Activated CD4-positive, CD25-positive, alpha-beta regulatory T cell treated with anti-CD3 and anti-CD28 coated beads, Interleukin-2, amount 50 U/mL, for 16 hours (primary cell): ENCODE measurements at regions not wholly inside any gene's neighbourhood (a gene's known extent, or its start where the extent isn't known, plus 50 kb on each side); places are given as distances from the start of the nearest gene placed in this dataset.

Experiments
- DNase-seq: peaks from one replicate; pipeline ENCODE4 v3.0.0-alpha.2; 2020; ENCODE audit warnings: low read depth, low spot score

DNA sequence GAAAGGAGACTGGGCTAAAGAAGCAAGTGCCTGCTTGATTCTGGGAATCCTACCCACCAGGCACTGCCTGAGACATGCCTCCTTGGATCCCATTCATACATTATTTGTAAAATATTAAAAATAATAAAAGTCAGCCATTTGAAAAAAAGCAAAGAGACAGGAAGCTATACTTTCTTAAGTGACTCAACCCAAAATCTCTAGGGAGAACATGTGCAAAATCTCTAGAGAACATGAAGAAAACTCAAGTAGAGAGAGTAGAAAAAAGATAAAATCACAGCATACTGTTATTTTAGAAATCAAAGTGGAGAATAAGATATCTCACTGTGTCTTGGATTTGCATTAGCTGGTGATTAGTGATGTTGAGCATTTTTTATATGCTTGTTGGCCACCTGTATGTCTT, 197.2 kb upstream of the GGTLC1 start:
- no peak for DNase-seq

DNA sequence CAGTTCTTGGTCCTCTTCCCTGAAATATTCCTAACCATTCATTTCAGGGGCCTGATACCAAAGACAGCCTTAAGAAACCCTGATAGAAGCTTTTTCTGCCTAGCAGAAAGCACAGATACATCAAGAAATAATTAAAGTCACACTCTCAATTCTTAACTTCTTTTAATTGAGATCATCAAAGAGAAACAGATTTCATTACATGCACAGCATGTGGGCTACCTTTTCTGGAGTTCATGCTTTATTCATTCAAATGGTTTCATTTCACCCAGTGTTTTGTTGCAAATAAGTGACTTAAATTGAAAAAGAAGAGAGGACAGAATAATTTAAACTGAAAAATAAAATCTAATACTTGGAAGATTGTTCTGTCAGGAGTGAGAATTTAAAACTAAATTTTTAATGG, 192.6 kb upstream of the GGTLC1 start:
- DNase-seq, result no peak

DNA sequence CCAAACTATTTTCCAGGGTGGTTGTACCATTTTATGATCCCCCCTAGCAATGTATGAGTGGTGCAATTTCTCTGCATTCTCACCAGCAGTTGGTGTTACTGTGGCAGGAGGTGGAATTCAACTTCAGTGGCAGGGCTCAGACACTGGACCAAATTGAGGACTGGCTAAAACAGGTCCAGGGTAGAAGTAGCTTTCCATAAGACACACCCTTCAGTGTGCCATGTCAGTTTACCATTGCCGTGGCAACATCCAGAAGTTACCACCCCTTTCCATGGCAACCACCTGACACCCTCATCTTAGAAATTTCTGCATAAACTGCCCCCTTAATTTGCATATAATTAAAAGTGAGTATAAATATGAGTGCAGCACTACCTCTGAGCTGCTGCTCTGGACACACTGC, 180.7 kb upstream of the GGTLC1 start:
- DNase-seq, result no peak

DNA sequence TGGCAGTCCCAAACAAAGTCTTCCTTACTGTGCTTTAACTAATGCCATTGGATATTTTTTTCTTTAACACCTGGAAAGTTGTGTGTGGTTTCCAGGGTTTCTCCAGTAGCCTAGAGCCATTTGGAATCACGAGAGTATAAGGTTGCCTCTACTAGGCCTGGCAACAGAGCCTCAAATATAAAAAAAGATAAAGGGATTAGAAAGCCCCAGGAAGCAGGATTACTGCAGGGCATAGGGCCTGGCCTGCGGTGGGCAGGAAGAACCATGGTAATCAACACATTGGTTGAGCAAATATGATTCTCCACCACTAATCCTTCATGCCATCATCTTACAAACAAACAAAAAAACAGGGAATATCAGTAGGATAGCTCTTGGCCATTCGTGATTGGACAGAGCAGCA, 177.8 kb upstream of the GGTLC1 start:
- DNase-seq, result no peak

DNA sequence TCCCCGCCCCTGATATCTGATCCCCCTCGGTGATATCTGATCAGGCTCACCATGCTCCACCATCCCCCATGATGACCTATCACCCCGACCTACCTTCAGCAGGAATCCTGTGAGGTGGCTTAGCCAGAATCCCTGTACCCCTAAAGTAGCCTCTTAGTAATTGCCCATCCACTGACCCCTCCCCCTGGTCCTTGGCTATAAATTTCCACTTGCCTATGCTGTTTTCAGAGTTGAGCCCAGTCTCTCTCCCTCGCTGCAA, 177.5 kb upstream of the GGTLC1 start:
- no peak for DNase-seq

DNA sequence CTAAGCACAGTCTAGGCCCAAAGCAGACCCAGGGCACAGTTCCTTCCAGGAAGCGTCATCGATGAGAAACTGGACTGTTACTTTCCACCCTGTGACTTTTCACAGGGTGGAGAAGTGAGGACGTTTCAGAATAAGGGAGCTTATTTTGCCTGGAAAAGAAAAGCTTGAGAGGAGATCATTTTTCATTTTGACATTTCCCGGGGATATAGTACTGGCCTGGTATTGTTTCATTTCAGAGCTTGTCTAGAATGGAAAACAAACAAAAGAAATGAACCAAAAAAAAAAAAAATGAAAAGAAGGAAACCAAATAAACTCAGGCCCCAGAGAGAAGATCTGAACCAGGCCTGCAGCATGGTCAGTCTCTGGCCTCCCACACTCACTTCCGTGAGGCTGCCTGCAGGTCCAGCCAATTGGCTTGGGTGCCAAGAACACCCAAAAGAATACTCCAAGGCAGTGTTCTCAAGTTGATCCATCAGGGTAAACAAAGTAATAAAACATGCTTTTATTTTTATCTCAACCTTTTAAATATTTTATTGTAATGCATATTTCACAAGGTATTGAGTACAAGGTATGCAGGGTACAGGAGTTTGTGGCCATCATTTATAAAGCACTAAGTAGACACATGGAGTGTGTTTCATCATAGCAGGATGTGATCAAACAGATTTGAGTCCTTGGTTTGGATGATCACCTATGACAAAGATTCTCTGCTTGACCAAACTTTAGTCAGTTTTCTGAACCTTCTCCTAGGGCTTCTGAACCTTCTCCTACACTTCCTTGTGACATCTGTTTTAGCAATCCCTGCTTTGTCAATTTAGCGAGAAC, 176.9 kb upstream of the GGTLC1 start:
- DNase-seq, result no peak

DNA sequence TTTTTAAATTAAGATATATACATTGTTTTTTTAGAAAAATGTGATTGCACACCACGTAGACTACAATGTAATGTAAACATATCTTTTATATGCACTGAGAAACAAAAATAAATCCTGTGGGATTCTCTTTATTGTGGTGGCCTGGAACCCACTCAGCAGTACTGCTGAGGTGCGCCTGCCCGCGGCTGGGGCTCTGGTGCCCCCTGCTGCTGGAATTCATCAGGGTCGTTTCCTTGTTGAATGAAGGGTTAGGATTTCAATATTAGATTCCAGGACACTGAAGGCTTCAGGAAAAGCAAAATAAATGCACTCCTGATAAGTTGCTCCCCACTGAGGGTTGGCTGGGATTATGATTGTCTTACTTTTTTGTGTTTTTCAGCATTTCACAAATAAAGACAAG, 175.8 kb upstream of the GGTLC1 start:
- DNase-seq, result no peak

DNA sequence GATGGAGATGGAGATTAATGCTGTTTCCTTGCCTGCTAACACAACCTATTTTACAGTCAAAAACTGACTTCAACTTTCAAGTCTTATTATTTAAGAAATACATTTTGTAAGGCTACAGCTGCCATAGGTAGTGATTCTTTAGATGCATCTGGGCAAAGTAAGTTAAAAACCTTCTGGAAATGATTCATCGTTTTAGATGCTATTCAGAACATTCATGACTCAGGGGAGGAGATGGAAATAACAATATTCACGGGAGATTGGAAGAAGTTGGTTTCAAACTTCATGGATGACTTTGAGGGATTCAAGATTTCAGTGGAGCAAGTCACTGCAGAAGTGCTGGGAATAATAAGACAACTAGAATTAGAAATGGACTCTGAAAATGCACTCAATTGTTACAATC, 174.9 kb upstream of the GGTLC1 start:
- no peak for DNase-seq

DNA sequence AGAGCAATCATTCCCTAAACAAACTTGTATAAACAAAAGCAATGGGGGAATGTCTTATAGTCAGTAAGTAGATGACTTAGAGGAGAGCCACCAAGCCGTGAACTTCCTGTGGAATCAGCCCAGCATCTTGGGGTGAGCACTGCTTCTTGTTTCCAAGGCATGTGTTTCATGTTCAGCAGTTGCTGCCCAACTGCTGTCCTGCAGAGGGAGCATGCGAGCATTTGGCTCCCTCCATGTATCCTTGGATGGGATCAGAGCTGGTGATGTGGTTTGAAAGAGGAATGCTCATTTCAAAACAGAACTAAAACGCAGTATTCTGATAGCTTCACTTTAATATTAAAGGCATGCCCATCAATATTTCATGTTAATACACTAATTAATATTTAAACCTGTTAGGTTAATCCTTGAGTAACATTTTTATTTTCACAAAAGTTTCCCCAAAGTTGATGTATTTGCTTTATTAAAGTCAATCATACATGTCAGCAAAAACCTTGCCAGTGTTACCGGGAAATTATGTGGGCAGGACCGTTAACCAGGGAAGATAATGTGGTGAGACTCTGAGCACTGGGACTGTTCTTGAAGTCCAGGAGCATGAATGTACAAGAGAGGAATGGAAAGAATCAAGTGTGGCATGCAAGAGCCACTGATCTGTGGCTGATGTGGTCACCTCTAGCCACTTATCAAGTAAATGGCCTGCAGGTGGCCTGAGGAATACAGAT, 172.1 kb upstream of the GGTLC1 start:
- no peak for DNase-seq

DNA sequence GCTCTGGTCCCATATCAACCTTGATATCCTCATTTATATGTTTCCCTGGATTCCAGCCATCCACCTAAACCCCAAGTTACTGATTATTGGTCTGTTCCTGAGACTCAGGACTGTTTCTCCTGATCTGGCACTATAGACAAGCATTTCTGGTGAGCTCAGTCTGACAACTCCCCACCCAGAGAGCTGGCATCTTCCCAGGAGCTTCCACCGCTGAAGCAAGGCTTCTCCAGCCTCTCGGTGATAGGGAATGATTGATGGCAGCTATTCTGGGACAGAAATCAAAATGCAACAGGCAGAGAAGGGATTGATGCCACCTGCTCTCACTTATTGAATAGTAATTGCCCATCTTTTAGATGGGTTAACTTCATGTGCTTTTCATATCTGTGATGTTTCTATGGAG, 169.7 kb upstream of the GGTLC1 start:
- no peak for DNase-seq

DNA sequence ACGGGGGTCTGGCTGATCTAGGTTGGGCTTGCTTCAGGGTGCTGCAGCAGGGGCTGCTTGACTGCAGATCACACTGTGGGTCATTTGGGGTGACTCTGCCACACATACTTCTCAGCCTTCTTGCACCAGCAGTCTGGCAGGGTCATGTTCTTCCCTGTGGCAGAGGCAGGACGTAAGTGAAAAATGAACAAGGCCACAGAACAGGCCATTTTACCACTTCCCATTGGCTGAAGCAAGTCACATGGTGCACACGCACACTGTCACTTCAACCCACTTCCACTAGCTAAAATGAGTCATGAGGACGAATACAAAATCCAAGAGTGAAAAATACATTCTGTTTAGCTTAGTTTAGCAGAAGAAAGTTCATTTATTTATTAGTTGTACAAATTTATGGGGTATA, 168.6 kb upstream of the GGTLC1 start:
- no peak for DNase-seq

DNA sequence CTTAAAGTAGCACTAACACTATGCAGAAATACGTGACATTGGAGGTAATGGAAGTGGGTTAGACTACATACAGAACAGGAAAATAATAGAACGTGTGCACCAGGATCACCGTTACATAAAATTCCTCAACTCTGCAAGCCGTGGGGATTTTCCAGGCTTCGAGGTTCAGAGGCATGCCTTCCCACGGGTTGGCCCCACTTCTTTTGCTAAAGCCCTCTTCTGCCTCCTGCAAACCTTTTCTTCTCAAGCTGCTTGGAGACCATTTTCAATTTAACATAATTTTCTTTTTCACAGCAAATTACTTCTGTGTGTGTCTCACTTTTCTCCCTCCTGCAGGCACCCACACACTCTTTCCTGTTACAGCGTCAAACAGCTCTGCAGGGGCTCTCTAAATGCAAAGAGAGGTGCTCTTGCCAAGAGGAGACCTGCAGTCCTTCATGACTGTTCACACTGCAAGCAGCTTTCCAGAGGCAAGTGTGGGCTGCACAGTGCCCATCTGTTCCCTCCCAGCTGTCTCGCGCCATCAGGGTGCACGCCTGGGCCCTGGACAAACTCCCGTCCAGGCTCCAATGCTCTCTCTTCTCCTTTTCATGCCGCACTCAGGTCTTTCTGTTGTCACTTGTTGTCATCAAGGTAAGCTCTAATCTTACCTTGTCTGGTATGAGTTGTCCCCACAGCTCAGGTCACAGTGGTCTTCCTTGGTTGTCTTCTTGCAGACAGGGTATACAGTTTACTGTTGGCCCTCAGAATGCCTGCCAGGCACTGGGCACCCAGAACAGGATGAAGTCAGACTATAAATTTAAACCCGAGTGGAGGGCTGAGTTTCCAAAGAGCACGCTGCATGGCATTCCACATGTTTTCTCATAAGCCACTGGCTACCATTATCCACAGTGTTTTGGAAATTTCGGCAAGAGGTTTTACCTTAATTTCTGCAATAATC, 164.8 kb upstream of the GGTLC1 start:
- no peak for DNase-seq

DNA sequence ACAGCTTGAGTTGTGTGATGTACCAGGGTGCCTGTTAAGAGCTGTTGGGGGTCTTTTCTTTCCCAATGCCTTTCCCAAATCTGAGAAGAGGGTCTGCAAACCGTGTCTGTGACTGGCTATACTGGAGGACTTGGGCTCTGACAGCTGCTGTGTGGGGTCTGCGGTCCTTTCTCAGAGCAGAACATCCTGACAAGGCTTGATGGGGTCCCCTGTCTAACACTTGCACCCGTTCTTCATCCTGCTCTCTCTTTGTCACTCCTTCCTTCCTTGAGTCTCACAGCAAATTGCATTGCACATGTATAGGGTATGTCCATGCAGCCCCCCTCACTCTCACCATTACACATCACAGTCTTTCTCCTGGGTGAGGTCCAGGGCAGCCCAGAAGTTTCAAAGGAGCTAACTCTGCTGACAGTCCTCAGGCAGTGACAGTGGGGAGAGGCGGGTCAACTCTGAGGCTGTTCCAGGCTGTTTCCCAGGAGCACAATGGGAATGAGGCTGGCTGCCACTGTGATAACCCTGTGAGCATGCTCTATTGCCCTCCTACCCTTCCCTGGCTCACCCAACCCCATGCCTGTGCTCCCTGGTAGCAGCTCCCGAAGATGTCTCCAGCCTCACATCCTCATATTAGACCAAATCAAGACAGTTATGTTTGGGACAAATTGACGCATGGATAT, 163.2 kb upstream of the GGTLC1 start:
- DNase-seq, result no peak

DNA sequence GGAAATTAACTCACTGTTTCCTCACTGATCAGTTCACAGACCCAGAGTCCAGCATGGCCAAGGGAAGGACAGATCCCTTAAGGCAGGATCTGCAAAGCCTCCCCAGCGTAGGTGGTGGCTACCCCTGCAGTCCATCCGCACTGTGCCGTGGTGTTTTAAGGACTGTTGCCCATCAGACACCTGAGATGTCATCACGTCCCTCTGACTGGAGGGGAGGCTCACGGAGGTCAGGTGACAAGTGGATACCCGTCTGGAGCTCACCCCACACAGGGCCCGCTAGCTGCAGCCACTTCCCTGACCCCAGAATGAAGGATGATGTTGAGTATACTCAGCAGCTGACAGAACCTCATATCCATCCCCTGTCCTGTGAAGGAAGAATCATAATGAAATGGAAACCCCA, 161.8 kb upstream of the GGTLC1 start:
- no peak for DNase-seq

DNA sequence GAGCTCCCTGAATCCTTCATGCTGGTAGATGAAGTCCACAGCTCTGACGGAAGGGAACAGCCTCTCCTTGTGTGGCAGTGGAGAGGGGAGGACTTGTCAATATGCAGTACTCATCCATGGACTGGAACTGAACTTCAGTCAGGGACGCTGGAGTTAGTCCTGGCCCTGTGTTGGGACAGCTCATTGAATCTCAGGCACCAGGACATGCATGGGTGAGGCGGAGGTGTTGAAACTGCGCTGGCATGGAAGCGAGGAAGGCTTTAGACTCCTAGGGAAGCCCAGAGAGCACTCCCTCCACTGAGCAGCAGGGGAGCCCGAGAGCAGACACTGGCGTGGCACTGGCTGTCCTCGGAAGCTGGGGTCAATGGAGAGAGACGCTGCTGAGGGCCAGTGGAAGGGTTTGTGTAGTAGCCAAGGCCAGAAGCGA, 161.3 kb upstream of the GGTLC1 start:
- DNase-seq, result no peak

DNA sequence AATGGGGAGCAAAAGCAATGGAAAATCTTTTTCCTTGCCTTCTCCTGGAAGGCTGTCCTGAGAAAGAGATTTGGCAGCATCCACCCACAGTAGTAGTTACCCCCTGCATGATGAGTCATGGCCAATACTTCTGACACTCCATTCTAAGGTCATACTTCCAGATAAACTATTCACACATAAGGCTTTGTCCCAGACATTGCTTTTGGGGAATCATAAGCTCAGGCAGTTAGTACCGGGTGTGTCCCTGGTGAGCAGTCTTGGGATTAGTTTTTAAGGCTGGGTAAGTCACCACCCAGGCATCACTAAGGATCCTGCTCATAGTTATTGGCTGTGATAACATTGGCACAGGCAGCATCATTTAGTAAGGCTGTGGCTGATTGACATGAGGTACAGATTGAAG, 160.6 kb upstream of the GGTLC1 start:
- DNase-seq, result no peak

DNA sequence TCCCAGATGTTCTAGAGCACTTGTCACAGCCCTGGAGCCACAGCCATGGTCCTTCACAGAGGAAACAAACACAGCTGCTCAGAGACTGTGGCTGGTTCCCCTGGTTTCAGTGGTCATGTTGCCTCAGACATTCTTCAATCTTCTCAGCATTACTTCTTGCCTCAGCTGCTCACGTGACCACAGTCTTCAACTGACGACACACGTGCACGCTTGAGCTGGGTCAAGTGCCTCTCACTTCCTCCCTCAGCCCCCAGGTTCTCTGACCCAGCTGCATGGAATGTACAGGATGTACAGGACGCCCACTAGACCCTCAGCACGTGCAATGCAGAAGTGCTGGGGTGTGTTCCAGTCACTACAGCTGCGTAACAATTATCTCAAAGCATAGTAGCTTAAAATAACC, 159.8 kb upstream of the GGTLC1 start:
- no peak for DNase-seq

DNA sequence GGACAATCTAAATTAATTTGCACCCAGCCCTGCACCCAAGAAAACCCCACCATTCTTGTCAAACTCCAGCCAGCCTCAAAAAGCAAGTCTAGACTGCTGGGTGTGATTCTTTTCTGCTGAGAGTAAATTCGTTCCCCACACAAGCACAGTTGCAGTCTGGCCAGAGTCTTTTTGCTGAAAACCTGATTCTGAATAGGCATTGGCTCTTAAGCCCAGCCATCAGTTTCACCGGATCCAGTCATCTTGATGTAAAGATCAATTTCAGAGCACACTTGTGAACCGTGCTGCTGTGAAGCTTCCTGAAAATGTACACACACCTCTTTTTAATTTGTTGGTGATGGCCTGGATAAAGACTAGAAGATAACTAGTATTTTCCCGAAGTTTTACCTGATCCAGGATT, 159.4 kb upstream of the GGTLC1 start:
- DNase-seq, result no peak

DNA sequence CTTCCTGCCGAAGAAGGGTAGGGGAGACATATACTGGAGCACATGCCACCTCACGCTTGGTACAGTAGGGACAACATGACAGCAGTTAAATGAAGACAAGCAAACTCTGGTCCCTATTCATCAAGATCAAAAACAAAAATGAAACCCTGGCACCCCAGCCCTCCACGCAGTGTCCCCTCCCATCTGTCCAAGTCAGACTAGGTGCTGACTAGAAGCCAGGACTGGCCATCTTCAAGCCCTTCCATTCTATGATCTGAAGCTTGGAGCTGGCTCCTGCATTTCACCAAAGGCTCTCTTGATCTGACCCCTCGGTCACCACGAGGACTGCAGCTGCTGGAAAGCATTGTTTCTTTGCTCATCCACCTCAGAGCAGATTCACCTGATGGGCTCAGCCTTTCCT, 158.9 kb upstream of the GGTLC1 start:
- DNase-seq, result no peak

DNA sequence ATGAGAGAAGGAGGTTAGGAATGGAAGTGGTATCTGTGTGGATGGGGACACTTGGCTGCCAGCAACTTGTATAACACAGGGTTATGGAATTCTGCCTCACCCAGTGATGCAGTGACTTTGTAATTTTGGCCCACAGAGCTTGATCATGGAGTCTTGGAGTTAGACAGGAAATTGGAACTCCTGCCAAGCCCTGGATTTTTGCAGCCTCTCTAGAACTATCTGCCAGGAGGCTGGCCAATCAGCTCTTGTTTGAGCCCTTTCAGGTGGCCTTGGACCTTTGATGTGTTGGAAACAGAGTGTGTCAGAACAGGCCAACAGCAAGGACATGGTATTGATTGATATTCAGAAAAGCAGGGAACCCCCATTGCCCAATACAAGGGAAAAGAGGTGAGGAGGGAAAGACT, 157.7 kb upstream of the GGTLC1 start:
- DNase-seq, result no peak

DNA sequence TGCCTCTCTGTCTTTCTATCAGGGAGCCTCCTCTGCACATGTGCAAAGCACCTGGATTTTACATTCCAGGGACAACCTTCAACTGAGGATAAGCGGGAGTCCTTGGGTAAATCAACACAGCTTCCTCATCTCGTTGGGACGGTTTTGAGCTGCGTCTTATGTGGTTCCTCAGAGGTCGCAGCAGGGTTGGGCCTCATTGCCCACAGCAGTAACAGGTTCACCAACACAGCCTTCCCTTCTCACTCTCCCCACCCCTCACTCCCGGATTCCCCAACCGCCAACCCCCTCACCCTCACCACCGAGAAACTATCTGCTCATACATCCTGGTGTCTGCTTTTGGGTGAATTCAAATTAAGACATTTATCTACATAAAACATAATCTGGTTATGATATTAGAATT, 155.8 kb upstream of the GGTLC1 start:
- no peak for DNase-seq

DNA sequence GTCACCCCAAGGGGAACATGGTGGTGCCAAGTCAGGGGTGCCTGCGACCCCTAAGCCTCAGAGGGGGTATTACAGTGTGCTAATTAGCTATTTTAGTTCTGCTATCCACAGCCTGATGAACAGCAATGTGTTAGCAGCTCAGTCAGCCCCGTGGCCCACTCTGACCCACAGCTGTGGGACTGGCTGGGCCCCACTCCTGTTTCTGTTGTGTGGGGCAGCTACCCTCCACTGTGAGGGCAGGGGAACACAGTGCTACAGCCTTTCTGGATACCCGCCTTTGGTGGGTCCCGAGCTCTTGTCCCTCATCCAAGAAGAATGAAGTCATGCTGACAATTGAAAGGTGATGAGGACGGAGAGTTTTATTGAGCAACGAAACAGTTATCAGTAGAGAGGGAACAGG, 152.5 kb upstream of the GGTLC1 start:
- DNase-seq, result no peak
